Gastroesophageal sphincter (tissue), 3 donors: ENCODE measurements at regions not wholly inside any gene's neighbourhood (a gene's known extent, or its start where the extent isn't known, plus 50 kb on each side); places are given as distances from the start of the nearest gene placed in this dataset.

Source experiments
- CTCF ChIP-seq, 4 experiments: fragments of 200-600 bp in 2 of 4; fragments of 450-650 bp in 2 of 4; sonication (generic) in 1 of 4; IDR thresholded peaks; one replicate each; pipeline ENCODE4 v1.5.1; 2017 to 2019; ENCODE audit warnings: antibody characterized with exemption in 4 of 4, mild to moderate bottlenecking in 2 of 4, moderate library complexity in 2 of 4
- POLR2A ChIP-seq, 2 donors: fragments of 450-650 bp; IDR thresholded peaks; one replicate each; pipeline ENCODE4 v1.6.1; 2017; ENCODE audit warnings: antibody characterized with exemption in 2 of 2, mild to moderate bottlenecking in 2 of 2, moderate library complexity in 1 of 2
- POLR2AphosphoS5 ChIP-seq: sonication (generic); formaldehyde crosslinking; IDR thresholded peaks from one replicate; pipeline ENCODE4 v1.6.1; 2017; ENCODE audit warnings: antibody characterized with exemption

- TF ChIP-seq POLR2A (IDR thresholded peaks at IDR 0.05) (no peak), POLR2AphosphoS5 (no peak), CTCF (IDR thresholded peaks at IDR 0.05) (no peak)
Observed at GRCh38 chr7:110502888-110503465, 588.0 kb upstream of the LRRN3 start.
